Endometrium (tissue), 2 donors: ENCODE measurements at regions not wholly inside any gene's neighbourhood (a gene's known extent, or its start where the extent isn't known, plus 50 kb on each side); places are given as distances from the start of the nearest gene placed in this dataset.

Experiments
- FAIRE-seq: peaks from 2 replicates; lab custom pipeline; 2012; peaks lifted over from hg19 to GRCh38; lab: Jason Lieb, UNC
- donor health status: control.
- donor health status: control.

DNA sequence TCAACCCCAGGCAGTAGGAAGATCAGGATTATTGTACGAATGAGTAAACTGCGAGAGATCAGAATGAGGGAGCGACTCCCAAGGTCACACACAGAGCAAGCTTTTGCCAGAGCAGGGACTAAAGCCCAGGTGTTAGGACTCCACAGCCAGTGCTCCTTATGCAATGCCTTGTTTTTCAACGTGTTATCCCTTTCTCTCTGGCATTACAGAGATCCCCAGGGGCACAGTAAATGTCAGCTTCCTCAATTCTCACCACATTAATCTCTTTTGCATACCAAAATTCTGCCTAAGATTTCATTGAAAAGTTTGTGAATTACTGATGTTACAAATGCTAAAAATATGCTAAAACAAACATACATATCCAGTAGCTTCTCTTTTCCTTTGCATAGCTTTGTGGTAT, 68.1 kb upstream of the CES5A start:
- FAIRE-seq = no peak

DNA sequence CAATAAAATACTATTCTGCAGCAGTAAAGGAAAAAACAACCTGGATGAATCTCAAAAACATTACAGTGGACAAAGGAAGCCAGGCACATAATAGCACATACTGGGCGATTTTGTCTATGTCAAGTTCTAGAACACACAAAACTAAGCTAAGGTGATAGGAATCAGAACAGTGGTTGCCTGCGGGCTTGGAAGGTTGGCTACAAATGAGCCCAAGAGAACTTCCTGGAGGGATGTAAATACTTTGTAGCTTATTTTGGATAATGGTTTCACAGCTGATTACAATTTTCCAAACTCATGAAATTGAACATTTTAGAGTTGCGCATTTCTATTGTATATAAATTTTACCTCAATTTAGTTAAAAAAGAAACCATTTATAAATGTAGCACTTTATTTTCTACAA, 67.6 kb upstream of the CES5A start:
- no peak for FAIRE-seq

DNA sequence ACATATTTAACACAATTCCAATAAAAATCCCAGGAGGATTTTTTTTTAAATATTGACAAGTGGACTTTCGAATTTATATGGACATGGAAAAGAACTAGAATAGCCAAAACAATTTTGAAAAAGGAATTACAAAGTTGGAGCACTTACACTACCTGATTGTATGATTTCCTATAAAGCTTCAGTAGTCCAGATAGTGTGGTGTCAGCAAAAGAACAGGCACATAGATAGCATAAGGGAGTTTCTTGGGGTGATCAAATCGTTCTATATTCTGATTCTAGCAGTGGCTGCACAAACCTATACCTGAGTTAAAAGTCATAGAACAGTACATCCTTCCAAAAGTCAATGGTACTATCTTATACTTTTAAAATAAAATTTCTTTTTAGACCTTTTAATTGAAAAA, 66.4 kb upstream of the CES5A start:
- FAIRE-seq = no peak

DNA sequence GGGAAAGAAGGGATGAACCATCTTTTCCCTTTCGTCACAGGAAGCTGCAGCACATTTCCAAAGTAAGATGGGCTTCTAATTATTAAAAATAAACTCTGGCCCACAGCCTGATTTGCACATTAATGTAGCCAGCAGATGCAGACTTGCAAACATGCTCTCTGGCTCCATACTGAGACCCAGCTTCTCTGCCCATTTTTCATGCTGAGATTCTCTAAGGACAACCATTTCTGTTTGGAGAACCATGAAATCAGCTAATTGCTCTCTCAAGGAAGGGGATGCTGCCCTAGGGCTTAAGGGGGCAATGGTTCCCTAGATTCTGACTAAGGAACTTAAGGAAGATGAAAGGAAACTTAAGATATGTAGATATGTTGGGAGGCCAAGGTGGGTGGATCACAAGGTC, 63.0 kb upstream of the CES5A start:
- no peak for FAIRE-seq

DNA sequence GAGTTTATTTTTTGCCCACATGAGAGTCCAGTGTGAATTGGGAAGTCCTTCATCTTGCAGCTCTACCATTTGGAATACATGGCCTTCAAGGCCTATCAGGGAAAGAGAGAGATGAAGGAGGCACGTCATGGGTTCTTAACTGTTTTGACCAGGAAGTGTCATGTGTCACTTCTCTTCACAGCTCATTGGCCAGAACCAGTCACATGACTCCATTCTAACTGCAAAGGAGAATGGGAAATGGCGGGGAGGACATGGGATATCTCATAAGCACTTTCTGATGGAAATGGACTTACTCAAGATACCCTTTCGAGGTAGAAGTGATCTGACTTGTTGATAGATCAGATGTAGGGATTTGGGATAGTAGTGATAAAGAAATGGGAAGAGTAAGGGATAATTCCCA, 57.9 kb upstream of the CES5A start:
- no peak for FAIRE-seq

DNA sequence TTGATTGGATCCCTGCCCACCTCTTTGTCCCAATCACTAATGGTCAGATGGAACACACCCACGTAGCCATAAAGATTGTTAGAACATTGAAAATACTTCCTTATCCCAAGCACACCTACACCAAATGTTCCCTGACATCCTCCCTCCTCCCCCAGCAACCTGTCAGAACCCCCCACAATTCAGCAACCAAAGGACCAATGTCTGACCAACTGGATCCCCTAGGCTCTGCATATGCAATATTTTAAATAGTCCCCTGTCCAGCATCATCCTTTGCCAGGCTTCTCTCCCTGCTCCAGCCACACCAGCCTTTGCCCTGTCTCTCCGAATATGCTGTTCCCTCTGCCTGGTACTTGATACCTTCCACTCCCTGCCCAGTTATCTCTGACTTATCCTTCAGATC, 54.9 kb upstream of the CES5A start:
- FAIRE-seq = no peak

DNA sequence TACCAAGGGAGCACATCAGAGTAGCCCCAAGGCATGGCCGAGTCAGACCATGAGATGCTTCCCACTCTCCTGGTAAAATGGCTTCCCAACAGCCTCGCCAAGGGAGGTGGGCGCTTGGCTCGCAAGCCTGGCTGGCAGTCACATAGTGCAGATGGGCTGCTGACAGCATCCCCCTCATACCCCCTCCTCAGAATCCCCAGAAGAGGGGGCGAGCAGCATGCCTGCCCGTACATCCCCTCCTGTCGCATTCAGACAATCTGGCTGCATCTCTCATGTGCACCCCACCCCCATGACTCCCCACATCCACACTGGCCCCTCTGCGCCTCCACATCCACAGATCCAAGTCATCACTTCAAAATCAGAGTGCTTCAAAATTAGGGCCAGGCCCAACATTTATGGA, 54.0 kb upstream of the CES5A start:
- no peak for FAIRE-seq

DNA sequence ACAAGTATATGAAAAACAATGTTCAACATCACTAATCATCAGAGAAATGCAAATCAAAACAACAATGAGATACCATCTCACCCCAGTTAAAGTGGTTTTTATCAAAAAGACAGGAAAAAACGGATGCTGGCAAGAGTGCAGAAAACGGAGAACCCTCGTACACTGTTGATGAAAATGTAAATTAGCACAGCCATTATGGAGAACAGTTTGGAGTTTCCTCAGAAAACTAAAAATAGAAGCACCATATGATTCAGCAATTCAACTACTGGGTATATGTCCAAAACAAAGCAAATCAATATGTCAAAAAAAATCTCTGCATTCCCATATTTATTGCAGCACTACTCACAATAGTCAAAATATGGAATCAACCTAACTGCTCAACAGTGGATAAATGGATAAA, 50.1 kb upstream of the CES5A start:
- FAIRE-seq = no peak
